RWPE1 (cell line): ENCODE measurements at regions not wholly inside any gene's neighbourhood (a gene's known extent, or its start where the extent isn't known, plus 50 kb on each side); places are given as distances from the start of the nearest gene placed in this dataset.

Experiments
- CTCF ChIA-PET: fragments of 350-600 bp; sonication (Branson Sonifier 250); formaldehyde crosslinking; extraction: SDS; loops from one replicate; lab custom pipeline; 2021; lab: Yijun Ruan, JAX
- POLR2A ChIA-PET: fragments of 400-600 bp; formaldehyde crosslinking; extraction: SDS; loops from one replicate; lab custom pipeline; 2020; ENCODE audit warnings: antibody characterized with exemption; ENCODE audit not compliant: low non-redundant PET; lab: Yijun Ruan, JAX
- DNase-seq: peaks from one replicate; pipeline ENCODE4 v3.0.0; 2012; ENCODE audit warnings: low spot score
- H3K27ac ChIP-seq: fragments of 450-650 bp; 2 replicates; pipeline ENCODE4 v1.5.1; 2017
- TF ChIP-seq, protein P1 (sequence below): fragments of 450-650 bp; conservative IDR thresholded peaks from 2 replicates; pipeline ENCODE4 v1.5.1; 2017; ENCODE audit warnings: low read depth, mild to moderate bottlenecking

DNA sequence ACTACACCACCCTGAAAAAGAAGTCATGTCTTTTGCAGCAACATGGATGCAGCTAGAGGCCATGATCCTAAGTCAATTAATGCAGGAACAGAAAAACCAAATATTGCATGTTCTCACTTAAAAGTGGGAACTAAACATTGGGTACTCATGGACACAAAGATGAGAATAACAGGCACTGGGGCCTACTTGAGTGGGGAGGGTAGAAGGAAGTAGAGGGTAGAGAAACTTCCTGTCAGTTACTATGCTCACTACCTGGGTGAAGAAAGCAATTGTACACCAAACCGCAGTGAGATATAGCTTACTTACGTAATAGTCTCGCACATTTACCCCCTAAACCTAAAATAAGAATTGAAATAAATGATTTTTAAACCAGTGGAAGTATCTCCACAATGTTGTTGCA lies 480.5 kb upstream of the ARRDC4 start:
- no peak for DNase-seq
- ChIA-PET POLR2A (no interaction called here), CTCF (no interaction called here)
- no peak overlapping the region for H3K27ac ChIP-seq
- TF ChIP-seq, protein P1, sequence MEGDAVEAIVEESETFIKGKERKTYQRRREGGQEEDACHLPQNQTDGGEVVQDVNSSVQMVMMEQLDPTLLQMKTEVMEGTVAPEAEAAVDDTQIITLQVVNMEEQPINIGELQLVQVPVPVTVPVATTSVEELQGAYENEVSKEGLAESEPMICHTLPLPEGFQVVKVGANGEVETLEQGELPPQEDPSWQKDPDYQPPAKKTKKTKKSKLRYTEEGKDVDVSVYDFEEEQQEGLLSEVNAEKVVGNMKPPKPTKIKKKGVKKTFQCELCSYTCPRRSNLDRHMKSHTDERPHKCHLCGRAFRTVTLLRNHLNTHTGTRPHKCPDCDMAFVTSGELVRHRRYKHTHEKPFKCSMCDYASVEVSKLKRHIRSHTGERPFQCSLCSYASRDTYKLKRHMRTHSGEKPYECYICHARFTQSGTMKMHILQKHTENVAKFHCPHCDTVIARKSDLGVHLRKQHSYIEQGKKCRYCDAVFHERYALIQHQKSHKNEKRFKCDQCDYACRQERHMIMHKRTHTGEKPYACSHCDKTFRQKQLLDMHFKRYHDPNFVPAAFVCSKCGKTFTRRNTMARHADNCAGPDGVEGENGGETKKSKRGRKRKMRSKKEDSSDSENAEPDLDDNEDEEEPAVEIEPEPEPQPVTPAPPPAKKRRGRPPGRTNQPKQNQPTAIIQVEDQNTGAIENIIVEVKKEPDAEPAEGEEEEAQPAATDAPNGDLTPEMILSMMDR = no peak

DNA sequence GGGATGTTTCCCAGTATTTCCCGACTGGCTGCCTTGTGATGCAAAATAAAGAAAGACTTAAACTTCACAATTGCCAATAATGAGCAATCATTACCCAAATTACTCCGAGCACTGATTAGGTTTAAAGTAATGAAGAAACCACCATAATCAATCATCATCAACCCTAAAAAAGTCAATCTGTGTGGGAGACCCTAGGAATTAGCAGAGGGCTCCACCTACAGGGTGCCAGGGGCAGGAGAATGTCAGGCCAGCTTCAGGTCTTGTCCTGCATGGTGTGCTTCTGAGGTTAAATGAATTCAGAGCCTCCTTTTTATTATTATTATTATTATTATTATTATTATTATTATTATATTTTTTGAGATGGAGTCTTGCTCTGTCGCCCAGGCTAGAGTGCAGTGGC lies 478.0 kb upstream of the ARRDC4 start:
- no peak overlapping the region for H3K27ac ChIP-seq
- TF ChIP-seq, protein P1 = no peak
- CTCF ChIA-PET = interaction anchor here (0.6 kb wide), 1 partner anchor 11 kb away, joined by 3 read pairs; no protein-coding TSS in a partner anchor
- POLR2A ChIA-PET = no interaction called here
- DNase-seq = no peak

DNA sequence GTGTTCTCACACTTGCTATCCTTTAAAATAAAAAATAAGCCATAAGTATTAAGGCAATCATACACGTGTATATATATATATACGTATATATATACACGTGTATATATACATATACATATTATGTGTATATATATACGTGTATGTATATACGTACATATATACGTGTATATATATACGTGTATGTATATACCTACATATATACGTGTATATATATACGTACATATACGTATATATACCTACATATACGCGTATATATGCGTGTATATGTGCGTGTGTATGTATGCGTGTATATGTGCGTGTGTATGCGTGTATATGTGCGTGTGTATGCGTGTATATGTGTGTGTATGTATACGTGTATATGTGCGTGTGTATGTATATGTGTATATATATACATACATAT lies 477.3 kb upstream of the ARRDC4 start:
- TF ChIP-seq, protein P1 = no peak
- CTCF ChIA-PET = interaction anchor here (0.6 kb wide), 1 partner anchor 10 kb away, joined by 3 read pairs; no protein-coding TSS in a partner anchor
- DNase-seq = no peak
- POLR2A ChIA-PET = no interaction called here
- no peak overlapping the region for H3K27ac ChIP-seq

DNA sequence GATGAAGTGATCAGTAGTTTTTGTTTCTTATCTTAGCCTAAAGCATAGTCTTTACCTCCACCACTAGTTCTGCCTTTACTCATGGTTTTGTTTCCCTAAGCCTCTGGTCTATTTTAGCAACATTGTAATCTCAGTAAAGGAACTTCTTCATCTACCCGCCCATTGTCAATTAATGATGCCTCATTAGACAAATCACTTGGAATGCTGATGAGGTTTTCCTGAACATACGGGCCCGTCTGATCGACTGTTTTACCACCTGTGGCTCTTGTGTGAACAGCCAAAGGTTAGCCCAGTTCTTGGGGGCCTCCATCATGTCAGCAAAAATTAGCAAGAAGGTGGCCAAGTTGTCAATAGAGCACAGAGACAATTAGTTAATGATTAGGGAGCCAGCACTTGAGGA lies 470.1 kb upstream of the ARRDC4 start:
- TF ChIP-seq, protein P1 = no peak
- CTCF ChIA-PET = no interaction called here
- POLR2A ChIA-PET = no interaction called here
- DNase-seq = no peak
- H3K27ac ChIP-seq = no peak overlapping the region

DNA sequence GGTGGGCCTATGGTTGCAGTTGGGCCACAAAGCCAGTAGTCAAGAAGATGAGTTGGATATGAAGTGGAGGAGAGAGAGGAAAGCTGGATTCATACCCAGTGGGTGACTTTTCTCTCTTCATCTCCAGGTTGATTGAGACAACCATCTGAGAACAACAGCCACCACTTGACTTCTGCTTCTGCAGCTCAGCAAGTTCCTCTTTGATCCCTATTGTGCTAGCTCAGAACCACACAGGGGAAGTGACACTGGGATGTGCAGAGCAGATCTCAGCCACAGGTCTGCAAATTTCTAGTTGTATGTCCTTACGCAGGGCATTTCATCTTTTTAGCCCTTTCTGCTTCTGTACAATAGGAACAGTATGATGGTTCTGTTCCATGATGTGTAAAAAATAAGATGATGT lies 459.2 kb upstream of the ARRDC4 start:
- H3K27ac ChIP-seq = no peak overlapping the region
- no peak for DNase-seq
- TF ChIP-seq, protein P1 = no peak
- ChIA-PET POLR2A (no interaction called here), CTCF (interaction anchor here (1.0 kb wide), 1 partner anchor 34 kb away, joined by 6 read pairs; no protein-coding TSS in a partner anchor)

DNA sequence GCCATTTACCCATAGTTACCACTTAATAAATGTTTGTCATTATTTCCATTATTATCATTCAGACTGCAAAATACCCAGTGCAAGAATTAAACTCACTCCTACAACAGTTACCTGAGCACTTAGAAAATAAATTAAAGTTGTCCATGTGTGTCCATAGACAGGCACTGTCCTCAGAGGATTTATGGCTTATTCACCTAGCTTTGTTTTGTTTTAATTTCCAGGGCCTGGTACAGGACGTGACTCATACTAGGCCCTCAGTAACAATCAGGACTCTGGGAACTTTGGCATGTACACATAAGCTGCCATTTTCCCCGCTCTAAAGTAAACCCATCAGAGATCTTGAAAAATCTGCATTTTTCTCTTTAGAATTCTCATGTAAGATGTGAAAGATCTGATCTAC lies 458.5 kb upstream of the ARRDC4 start:
- POLR2A ChIA-PET = no interaction called here
- TF ChIP-seq, protein P1 = no peak
- DNase-seq = peak; percentile 62
- CTCF ChIA-PET = no interaction called here
- no peak overlapping the region for H3K27ac ChIP-seq
